ENCODE measurements at regions not wholly inside any gene's neighbourhood (a gene's known extent, or its start where the extent isn't known, plus 50 kb on each side); places are given as distances from the start of the nearest gene placed in this dataset.

DNA sequence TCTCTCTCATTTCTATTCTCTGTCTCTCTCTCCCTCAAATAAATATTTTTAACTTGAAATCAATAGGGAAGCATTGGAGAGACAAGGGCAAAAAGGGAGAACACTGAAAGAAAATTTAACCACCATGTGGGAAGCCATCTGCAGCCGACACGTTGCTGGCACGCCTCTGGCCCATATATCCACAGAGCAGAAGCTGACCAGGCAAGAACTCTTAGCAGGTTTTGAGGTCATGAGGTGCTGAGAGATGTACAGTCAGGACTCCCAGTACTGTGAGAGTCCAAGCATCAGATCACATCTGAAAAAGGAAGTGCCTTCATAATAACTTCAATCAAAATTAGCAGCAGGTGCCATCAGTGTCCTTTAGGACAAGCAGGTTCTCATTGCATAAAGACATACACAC lies 156.6 kb downstream of the AKAIN1 start:
- H3K36me3 ChIP-seq: no peaks in the 10 kb centered on the region
- H3K4me1 ChIP-seq: no peaks in the 10 kb centered on the region
- DNase-seq (ENCODE audit: low spot score in 2 of 2): no peak
- H3K9me3 ChIP-seq: peaks cover 7% of the 10 kb centered on the region
- WGBS: 70% methylated on average over 3 of the region's 3 CpGs
- TF ChIP-seq POLR2AphosphoS5 (IDR thresholded peaks at IDR 0.05) (no peak), POLR2A (IDR thresholded peaks at IDR 0.05) (no peak), EP300 (IDR thresholded peaks at IDR 0.05) (no peak)
- TF ChIP-seq, protein P1, sequence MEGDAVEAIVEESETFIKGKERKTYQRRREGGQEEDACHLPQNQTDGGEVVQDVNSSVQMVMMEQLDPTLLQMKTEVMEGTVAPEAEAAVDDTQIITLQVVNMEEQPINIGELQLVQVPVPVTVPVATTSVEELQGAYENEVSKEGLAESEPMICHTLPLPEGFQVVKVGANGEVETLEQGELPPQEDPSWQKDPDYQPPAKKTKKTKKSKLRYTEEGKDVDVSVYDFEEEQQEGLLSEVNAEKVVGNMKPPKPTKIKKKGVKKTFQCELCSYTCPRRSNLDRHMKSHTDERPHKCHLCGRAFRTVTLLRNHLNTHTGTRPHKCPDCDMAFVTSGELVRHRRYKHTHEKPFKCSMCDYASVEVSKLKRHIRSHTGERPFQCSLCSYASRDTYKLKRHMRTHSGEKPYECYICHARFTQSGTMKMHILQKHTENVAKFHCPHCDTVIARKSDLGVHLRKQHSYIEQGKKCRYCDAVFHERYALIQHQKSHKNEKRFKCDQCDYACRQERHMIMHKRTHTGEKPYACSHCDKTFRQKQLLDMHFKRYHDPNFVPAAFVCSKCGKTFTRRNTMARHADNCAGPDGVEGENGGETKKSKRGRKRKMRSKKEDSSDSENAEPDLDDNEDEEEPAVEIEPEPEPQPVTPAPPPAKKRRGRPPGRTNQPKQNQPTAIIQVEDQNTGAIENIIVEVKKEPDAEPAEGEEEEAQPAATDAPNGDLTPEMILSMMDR (IDR thresholded peaks at IDR 0.05): no peak
- no peaks in the 10 kb centered on the region for H3K27me3 ChIP-seq
- H3K4me3 ChIP-seq: no peak overlapping the region
- no peak overlapping the region for H3K27ac ChIP-seq

DNA sequence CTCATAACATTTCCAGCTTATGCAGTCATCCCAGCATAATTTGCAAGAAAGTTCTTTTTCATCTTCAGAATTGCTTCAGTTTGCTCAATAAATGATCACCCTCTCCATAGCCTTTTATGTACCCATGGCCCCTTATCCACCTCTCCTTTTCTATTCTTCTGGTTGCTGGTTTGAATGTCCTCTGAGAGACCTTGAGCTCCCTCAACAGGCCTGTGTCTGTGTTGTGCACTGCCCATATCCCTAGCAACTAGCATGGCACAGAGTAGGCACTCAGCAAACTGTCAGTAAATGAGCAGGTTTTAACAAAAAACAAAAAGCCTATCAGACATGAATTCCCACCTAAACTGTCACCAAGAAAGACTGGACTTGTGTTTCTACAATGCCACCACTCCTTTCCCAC lies 160.5 kb downstream of the AKAIN1 start:
- H3K27ac ChIP-seq: no peak overlapping the region
- no peak for DNase-seq (ENCODE audit: low spot score in 2 of 2)
- TF ChIP-seq EP300 (IDR thresholded peaks at IDR 0.05) (no peak), POLR2A (IDR thresholded peaks at IDR 0.05) (no peak), POLR2AphosphoS5 (IDR thresholded peaks at IDR 0.05) (no peak)
- TF ChIP-seq, protein P1 (IDR thresholded peaks at IDR 0.05): no peak

DNA sequence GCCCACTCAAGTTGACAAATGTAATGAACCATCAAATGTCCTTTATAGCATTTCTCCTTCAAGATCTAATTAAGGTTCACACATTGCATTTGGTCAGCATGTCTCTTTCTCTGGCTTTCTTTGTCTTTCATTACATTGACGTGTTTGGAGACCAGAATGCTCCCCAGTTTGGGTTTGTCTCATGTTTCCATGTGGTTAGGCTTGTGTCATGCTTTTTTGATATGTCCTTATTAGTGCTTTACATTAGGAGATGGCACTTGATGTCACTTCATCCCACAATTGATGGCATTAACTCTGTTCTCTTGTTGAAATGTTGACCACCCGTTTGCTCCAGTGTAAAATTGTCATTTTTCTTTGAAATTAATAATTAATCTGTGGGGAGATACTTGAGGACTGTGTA lies 165.8 kb downstream of the AKAIN1 start:
- Histone ChIP-seq H3K4me1 (no peaks in the 10 kb centered on the region), H3K9me3 (peaks cover under 1% of the 10 kb centered on the region), H3K27ac (no peak overlapping the region), H3K36me3 (no peaks in the 10 kb centered on the region), H3K27me3 (no peaks in the 10 kb centered on the region), H3K4me3 (no peak overlapping the region)
- no peak for TF ChIP-seq POLR2A (IDR thresholded peaks at IDR 0.05)
- TF ChIP-seq, protein P1 (IDR thresholded peaks at IDR 0.05): no peak
- no peak for TF ChIP-seq EP300 (IDR thresholded peaks at IDR 0.05)
- TF ChIP-seq POLR2AphosphoS5 (IDR thresholded peaks at IDR 0.05): no peak
- no peak for DNase-seq (ENCODE audit: low spot score in 2 of 2)
- 82% methylated on average over 2 of the region's 2 CpGs for WGBS

More for the DNA sequence above, 160.5 kb downstream of the AKAIN1 start:
- Histone ChIP-seq H3K4me1 (no peaks in the 10 kb centered on the region), H3K27me3 (no peaks in the 10 kb centered on the region), H3K4me3 (no peak overlapping the region), H3K36me3 (no peaks in the 10 kb centered on the region), H3K9me3 (peaks cover 7% of the 10 kb centered on the region)

DNA sequence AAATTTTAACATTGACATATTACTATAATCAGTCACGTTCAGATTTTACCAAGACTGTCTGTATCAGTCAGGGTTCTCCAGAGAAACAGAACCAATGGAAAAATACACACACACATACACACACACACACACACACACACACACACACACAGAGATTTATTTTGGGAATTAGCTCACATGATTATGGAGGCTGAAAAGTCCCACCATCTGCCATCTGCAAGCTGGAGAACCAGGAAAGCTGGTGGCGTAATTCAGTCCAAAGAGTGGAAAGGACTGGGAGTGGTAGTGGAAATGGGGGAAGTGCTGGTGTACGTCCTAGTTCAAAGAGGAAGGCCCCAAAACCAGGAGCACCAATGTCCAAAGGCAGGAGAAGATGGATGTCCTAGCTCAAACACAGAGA lies 166.4 kb downstream of the AKAIN1 start:
- 56% methylated on average over 3 of the region's 3 CpGs for WGBS
- TF ChIP-seq POLR2A (IDR thresholded peaks at IDR 0.05) (no peak), POLR2AphosphoS5 (IDR thresholded peaks at IDR 0.05) (no peak), EP300 (IDR thresholded peaks at IDR 0.05) (no peak)
- TF ChIP-seq, protein P1 (IDR thresholded peaks at IDR 0.05): no peak
- Histone ChIP-seq H3K36me3 (no peaks in the 10 kb centered on the region), H3K27ac (no peak overlapping the region), H3K9me3 (no peaks in the 10 kb centered on the region), H3K4me1 (no peaks in the 10 kb centered on the region), H3K27me3 (no peaks in the 10 kb centered on the region), H3K4me3 (no peak overlapping the region)
- DNase-seq (ENCODE audit: low spot score in 2 of 2): no peak

DNA sequence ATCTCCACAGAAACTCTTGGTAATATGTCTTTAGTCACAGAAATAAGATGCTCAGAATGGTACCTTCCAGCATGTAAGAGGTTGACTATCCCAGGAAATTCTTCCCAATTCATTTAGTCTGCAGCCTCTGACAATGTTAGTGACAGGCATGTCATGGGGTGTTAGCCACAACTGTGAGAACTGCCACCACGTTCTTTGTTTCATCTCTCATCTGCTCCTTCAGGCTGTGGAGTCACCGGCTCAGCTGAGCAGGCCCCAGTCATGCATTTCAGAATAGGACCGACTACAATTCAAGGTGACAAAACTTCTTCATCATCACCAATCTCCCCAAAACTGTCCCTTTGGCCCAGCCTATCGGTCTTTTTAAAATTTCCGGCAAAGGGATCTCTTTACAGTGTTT lies 167.5 kb downstream of the AKAIN1 start:
- WGBS: 75% methylated on average over 5 of the region's 5 CpGs
- Histone ChIP-seq H3K9me3 (no peaks in the 10 kb centered on the region), H3K27ac (no peak overlapping the region), H3K27me3 (no peaks in the 10 kb centered on the region), H3K4me3 (no peak overlapping the region), H3K4me1 (no peaks in the 10 kb centered on the region), H3K36me3 (no peaks in the 10 kb centered on the region)
- no peak for DNase-seq (ENCODE audit: low spot score in 2 of 2)
- no peak for TF ChIP-seq EP300 (IDR thresholded peaks at IDR 0.05)
- TF ChIP-seq, protein P1 (IDR thresholded peaks at IDR 0.05): no peak
- no peak for TF ChIP-seq POLR2A (IDR thresholded peaks at IDR 0.05)
- no peak for TF ChIP-seq POLR2AphosphoS5 (IDR thresholded peaks at IDR 0.05)

Measured in suprapubic skin (tissue), 4 donors.